HG02870 (cell line): ENCODE measurements at regions not wholly inside any gene's neighbourhood (a gene's known extent, or its start where the extent isn't known, plus 50 kb on each side); places are given as distances from the start of the nearest gene placed in this dataset.

Experiments used
- ATAC-seq: cut with Tn5 transposase; IDR thresholded peaks from one replicate; pipeline ENCODE4 v1.9.1; 2021; ENCODE audit warnings: mild to moderate bottlenecking, moderate library complexity; ENCODE audit not compliant: unreplicated experiment

GRCh38 chr1:188359315-188359714, 1530.6 kb downstream of the PLA2G4A start:
- no peak for ATAC-seq

- ATAC-seq: no peak
Measured at GRCh38 chr1:188363943-188364342, 1535.2 kb downstream of the PLA2G4A start.

DNA sequence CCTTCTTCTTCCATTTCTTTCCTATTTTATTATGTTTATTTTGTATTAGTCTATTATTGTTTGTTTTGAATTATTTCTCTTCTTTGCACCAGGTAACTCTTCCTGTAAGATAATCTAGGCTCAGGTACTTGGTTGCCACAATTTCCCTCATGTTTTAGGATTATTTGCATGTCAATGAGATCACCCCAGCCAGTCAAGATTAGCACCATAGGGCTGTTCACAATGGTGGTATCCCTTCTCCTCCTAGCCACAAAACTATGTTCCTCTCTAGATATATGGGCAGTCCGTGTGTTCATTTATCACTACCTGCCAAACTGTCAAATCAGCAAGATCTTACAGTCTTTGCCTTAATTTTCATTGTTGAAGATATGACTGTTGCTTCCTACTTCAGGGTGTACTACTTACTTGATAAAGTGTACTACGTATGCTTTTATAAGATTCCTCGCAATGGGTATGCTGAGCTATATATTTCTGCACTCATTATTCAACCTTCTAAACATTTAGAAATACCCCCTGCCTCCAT, 1536.2 kb downstream of the PLA2G4A start:
- no peak for ATAC-seq

- no peak for ATAC-seq
Measured at GRCh38 chr1:188365874-188366273, 1537.1 kb downstream of the PLA2G4A start.

- ATAC-seq: no peak
Measured at GRCh38 chr1:188367661-188368060, 1538.9 kb downstream of the PLA2G4A start.

DNA sequence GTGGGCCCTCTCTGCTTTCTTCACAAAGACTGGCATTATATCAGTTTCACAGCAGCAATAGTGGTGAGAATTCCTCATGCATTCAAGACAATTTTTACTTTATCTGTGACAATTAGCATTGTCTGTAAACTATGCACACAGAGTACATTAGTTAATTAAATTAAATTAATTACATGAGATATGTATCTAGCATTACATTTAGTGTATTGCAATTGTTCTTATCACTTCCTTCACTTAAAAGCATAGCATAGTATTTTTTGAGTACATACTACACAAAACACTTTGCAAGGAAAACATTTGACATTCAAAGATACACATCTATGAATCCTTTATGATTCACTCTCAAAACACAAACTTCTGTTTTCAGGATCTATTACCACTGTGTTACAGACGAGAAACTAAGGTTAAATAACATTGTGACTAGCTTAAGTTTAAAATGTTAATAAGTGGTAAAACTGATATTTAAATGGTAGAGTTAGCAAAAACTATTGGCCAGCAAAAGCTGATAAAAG, 1542.6 kb downstream of the PLA2G4A start:
- ATAC-seq: no peak

DNA sequence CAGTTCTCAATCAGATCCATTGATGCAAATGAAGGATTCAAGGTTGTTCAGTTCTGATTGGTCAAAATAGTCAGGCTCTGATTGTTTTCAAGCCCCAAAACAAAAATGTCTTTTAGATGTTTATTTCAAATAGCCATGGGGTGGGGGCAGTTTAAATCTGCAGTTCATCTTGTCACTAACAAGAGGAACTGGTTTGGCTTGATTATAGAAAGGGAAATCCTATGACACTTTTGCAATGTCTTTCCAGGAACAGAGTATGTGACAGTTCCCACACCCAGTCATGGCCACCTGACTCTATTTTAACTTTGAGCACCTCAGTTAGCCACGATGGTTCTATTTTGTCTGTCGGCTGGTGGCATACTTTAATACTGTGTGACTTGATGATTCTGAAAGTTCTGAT, 1544.1 kb downstream of the PLA2G4A start:
- no peak for ATAC-seq

GRCh38 chr1:188382851-188383250, 1554.1 kb downstream of the PLA2G4A start:
- no peak for ATAC-seq

DNA sequence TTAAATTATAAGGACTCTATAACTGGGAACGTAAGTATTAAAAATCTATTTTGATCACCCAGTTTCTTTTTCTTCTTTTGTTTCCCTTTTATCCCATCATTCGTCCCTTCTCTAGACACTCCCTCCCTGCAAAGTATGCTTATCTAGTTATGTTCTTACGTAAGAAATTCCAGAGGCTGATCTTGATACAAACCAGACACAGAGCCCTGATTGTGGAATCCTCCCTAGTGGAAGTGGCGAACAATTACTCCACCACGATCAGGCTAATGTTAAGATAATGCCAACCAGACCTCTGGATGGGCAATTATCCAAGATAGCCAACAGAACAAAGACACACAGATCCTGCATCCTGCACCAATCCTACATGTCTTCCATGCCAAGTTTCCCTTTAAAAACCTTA, 1557.4 kb downstream of the PLA2G4A start:
- no peak for ATAC-seq

GRCh38 chr1:188386666-188387065, 1557.9 kb downstream of the PLA2G4A start:
- no peak for ATAC-seq

DNA sequence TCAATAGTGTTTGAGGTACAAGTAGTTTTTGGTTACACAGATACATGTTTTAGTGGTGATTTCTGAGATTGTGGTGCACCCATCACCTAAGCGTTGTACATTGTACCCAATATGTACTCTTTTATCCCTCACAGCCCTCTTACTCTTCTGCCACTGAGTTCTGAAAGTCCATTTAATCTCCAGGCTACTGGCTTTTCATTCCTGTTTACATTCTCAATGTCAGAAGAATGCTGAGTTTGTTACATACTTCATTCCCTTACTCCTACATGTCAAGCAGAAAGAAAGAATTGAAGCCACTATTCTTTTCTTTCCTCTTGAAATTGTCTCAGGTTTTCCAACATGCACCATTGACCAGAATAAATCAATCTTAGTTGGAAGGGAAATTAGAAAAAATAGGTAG, 1565.9 kb downstream of the PLA2G4A start:
- no peak for ATAC-seq

DNA sequence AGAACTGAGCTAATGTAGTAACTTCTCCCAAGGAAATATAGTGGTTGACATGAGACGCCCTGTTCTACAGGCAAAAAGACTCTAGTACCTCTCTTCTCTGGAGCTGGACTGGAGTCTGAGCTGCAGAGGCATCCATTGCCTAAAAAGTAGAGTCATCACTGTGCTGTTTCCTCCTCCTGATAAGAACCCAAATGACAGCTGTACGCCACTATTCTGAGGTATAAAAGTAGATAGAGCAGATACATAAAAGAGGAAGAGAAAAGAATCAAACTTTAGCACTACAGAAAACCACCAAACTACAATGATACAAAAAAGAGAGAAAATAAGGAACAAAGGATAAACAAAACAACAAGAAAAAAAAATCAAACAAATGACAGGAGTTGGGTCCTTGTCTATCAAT, 1568.8 kb downstream of the PLA2G4A start:
- no peak for ATAC-seq

DNA sequence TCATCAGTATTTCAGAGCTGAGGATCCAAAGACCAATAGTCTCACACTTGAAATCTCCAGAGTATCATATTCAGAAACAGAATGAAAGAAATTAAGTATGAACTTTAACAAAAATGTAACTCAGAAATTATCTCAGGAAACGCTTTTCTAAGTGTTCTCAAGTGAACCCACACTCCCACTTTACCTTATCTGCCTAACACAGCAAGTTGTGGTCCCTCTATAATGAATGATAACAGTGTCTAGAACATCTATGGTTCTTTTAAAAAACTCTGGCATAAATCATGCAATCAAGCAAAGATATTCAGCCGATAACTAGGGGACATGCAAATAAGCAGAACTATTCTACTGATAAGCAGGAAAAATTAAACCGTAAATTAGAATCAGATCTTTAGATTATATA, 1574.2 kb downstream of the PLA2G4A start:
- ATAC-seq: no peak

GRCh38 chr1:188406636-188407035, 1577.9 kb downstream of the PLA2G4A start:
- no peak for ATAC-seq

DNA sequence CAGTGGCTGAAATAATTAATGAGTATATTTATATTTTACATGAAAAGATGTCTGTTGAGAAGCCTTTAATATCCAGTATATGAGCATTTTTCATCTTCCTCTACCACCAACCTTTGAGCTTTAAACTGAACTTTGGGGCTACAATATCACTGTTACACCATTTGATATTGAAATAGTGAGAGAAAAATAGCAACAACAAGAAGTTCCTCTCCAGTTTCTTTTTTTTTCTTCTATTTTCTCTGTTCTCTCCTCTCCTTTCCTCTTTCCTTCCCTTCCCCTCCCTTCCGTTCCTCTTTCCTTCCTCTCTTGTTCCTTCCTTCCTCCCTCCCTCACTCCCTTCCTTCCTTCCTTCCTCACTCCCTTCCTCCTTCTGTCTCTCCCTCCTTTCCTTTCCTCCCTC, 1591.4 kb downstream of the PLA2G4A start:
- no peak for ATAC-seq

DNA sequence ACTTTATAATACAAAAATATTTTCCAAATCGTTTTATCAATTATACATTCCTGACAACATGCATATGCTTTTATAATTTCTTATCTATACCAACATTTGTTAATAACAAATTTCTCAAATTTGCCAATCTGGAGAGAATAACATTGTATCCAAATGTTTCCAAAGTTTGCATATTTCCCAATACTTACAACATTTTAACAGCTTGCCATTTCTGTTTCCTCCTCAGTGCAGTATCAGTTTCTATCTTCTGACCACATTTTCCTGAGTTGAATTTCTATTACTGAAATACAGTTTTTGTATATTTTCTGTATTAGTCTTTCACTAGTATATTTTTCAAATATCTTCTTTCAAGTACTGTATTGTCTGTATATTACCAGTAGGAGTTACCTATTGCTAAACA, 1594.3 kb downstream of the PLA2G4A start:
- no peak for ATAC-seq

DNA sequence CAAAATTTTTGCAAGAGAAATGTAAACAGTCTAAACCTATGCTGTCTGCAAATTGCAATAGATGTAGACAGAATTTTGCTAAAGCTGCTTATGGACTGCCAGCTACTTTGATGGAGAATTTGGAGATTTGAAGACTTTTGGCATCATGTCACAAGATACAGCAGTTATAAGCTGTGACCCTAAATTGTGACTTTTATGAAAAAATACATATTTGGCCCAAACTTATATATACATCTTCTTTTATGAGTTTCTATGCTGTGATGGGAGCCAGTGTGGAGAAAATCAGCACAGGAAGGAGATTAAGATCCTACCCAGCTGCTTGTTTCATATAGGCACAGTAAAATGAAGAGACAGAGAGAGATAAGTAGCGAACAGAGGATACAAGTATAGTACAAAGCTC, 1595.4 kb downstream of the PLA2G4A start:
- ATAC-seq: no peak

GRCh38 chr1:188425687-188426086, 1596.9 kb downstream of the PLA2G4A start:
- ATAC-seq: no peak

- ATAC-seq: no peak
Measured at GRCh38 chr1:188426561-188426960, 1597.8 kb downstream of the PLA2G4A start.

DNA sequence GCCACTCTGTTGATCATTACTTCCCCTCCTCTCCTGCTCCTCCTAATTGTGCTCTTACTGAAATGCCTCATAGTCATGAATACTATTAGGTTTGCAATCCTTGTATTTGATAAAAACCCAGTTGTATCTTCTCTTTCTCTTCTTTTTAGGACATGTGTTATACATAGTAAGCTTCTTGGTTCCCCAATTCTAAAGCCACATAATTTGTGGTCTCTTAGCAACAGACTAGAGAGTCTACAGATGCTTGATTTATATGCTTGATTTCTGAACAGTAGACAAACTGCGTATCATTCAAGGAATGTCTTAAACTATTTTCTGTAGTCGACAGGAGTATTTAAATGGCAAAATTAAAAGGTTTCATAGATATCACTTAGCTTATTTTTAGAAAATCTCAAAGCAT, 1598.9 kb downstream of the PLA2G4A start:
- no peak for ATAC-seq

- ATAC-seq: no peak
Measured at GRCh38 chr1:188429386-188429785, 1600.6 kb downstream of the PLA2G4A start.

GRCh38 chr1:188432427-188432826, 1603.7 kb downstream of the PLA2G4A start:
- ATAC-seq: no peak

DNA sequence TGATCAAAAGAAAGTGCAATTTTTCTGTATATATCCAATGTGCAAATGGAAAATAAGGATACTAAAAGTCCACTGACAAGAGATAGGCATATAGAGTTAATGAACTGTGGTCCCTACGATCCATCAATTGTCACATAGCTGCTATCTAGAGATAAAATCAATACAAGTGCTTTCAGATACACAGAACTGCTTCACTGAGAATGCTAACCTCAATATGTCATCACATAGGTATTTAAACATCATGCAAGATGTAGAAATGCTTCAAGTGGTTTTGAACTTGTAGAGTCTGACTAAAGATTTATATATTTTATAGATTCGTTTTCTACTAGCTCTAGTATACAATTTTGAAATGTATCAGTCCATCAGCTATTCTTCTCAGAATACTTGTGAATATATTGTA, 1604.7 kb downstream of the PLA2G4A start:
- no peak for ATAC-seq
